ENCODE measurements at regions not wholly inside any gene's neighbourhood (a gene's known extent, or its start where the extent isn't known, plus 50 kb on each side); places are given as distances from the start of the nearest gene placed in this dataset.

- DNase-seq (ENCODE audit: low read depth in 2 of 2): no peak
Observed at GRCh38 chr17:55634702-55635101, 88.0 kb downstream of the TMEM100 start.

- no peak for DNase-seq (ENCODE audit: low read depth in 2 of 2)
Observed at GRCh38 chr17:55632893-55633292, 89.8 kb downstream of the TMEM100 start.

GRCh38 chr17:55632236-55632635 lies 90.4 kb downstream of the TMEM100 start:
- no peak for DNase-seq (ENCODE audit: low read depth in 2 of 2)

GRCh38 chr17:55629995-55630394 lies 92.7 kb downstream of the TMEM100 start:
- no peak for DNase-seq (ENCODE audit: low read depth in 2 of 2)

GRCh38 chr17:55625521-55625920 lies 97.1 kb downstream of the TMEM100 start:
- DNase-seq (ENCODE audit: low read depth in 2 of 2): no peak

GRCh38 chr17:55624772-55625433 lies 97.8 kb downstream of the TMEM100 start:
- no peak for DNase-seq (ENCODE audit: low read depth in 2 of 2)

- DNase-seq (ENCODE audit: low read depth in 2 of 2): no peak
Observed at GRCh38 chr17:55622547-55622946, 100.1 kb downstream of the TMEM100 start.

- DNase-seq (ENCODE audit: low read depth in 2 of 2): no peak
Observed at GRCh38 chr17:55620945-55621344, 101.7 kb downstream of the TMEM100 start.

- DNase-seq (ENCODE audit: low read depth in 2 of 2): no peak
Observed at GRCh38 chr17:55620023-55620422, 102.6 kb downstream of the TMEM100 start.

- DNase-seq (ENCODE audit: low read depth in 2 of 2): no peak
Observed at GRCh38 chr17:55617441-55617840, 105.2 kb downstream of the TMEM100 start.

GRCh38 chr17:55614061-55614460 lies 102.8 kb upstream of the SMIM36 start:
- no peak for DNase-seq (ENCODE audit: low read depth in 2 of 2)

- peak in 1 of 2 donors; percentile 35 for DNase-seq (ENCODE audit: low read depth in 2 of 2)
Observed at GRCh38 chr17:55612691-55613141, 101.5 kb upstream of the SMIM36 start.

- peak in 1 of 2 donors; percentile 14 for DNase-seq (ENCODE audit: low read depth in 2 of 2)
Observed at GRCh38 chr17:55607731-55608341, 96.6 kb upstream of the SMIM36 start.

GRCh38 chr17:55606488-55606815 lies 95.2 kb upstream of the SMIM36 start:
- DNase-seq (ENCODE audit: low read depth in 2 of 2): peak; percentile 14 to 34

- no peak for DNase-seq (ENCODE audit: low read depth in 2 of 2)
Observed at GRCh38 chr17:55605705-55606487, 94.6 kb upstream of the SMIM36 start.

GRCh38 chr17:55601874-55602364 lies 90.7 kb upstream of the SMIM36 start:
- DNase-seq (ENCODE audit: low read depth in 2 of 2): peak; percentile 66 to 79

- peak in 1 of 2 donors; percentile 26 for DNase-seq (ENCODE audit: low read depth in 2 of 2)
Observed at GRCh38 chr17:55598495-55598894, 87.2 kb upstream of the SMIM36 start.

GRCh38 chr17:55588446-55589242 lies 77.4 kb upstream of the SMIM36 start:
- no peak for DNase-seq (ENCODE audit: low read depth in 2 of 2)

- peak; percentile 32 to 59 for DNase-seq (ENCODE audit: low read depth in 2 of 2)
Observed at GRCh38 chr17:55587608-55588139, 76.4 kb upstream of the SMIM36 start.

- DNase-seq (ENCODE audit: low read depth in 2 of 2): no peak
Observed at GRCh38 chr17:55585629-55586028, 74.4 kb upstream of the SMIM36 start.

- no peak for DNase-seq (ENCODE audit: low read depth in 2 of 2)
Observed at GRCh38 chr17:55584861-55585260, 73.6 kb upstream of the SMIM36 start.

Measured in lung microvascular endothelial cell (primary cell).